Astrocyte of the spinal cord (primary cell): ENCODE measurements at regions not wholly inside any gene's neighbourhood (a gene's known extent, or its start where the extent isn't known, plus 50 kb on each side); places are given as distances from the start of the nearest gene placed in this dataset.

ENCODE experiments used
- DNase-seq: peaks from one replicate; pipeline ENCODE4 v3.0.0; 2011; ENCODE audit warnings: low read depth, low spot score
- H3K4me3 ChIP-seq: 2 replicates; pipeline ENCODE4 v1.5.1; 2011; ENCODE audit warnings: low read depth, mild to moderate bottlenecking, low read length, moderate library complexity
- CTCF ChIP-seq: IDR thresholded peaks from 2 replicates; pipeline ENCODE4 v1.5.1; 2012; ENCODE audit warnings: low read depth, mild to moderate bottlenecking, low read length, inconsistent platforms
- in situ Hi-C: cut with HindIII; loops from 2 replicates; pipeline ENCODE4 v1.10.0; 2017; ENCODE audit warnings: low sequenced_read_pairs

DNA sequence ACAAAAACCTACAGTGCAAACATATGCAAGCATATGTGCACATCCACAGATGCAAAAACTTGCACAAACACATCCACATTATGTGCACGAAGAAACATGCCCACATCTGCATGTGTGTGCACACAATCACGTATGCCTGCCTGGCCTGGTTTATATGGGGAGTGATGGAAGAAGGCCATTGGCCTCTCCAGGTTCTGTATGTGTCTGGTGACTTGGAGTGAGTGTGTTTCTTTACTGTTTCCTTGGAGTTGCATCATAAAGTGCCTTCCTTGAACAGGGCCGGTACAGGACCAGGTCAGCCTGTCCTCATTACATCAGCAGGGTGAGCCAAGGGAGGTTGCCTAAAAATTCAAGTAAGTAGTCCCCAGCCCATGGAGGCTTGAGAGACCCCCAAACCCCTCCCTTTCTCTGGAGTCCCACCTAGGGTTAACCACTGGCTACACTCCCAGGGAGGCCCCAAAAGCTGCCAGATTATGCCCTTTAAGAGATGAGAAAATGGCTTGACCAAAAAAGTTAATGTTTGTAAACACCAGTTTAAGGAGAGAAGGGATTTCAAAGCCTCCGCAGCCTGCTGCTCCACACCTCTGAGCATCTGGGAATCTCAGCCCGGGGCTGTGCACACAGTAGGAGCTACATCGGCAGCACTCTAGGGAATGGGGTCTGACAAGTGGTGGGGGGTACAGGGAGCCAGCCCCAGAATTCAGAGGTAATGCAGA, 140.8 kb downstream of the VEGFA start:
- peak; percentile 66 for DNase-seq
- in situ Hi-C loops = no loop called here
- H3K4me3 ChIP-seq = no peak overlapping the region
- TF ChIP-seq CTCF = no peak

GRCh38 chr6:43910149-43910637, 140.2 kb downstream of the VEGFA start:
- no peak for DNase-seq
- TF ChIP-seq CTCF = no peak
- H3K4me3 ChIP-seq = no peak overlapping the region
- in situ Hi-C loops = no loop called here

GRCh38 chr6:43909474-43910148, 139.6 kb downstream of the VEGFA start:
- no peak for TF ChIP-seq CTCF
- H3K4me3 ChIP-seq = no peak overlapping the region
- no peak for DNase-seq
- in situ Hi-C loops = no loop called here

- in situ Hi-C loops = no loop called here
- H3K4me3 ChIP-seq = no peak overlapping the region
- DNase-seq = no peak
- no peak for TF ChIP-seq CTCF
Observed at GRCh38 chr6:43907789-43908472, 137.9 kb downstream of the VEGFA start.

GRCh38 chr6:43907312-43907711, 137.3 kb downstream of the VEGFA start:
- no peak for TF ChIP-seq CTCF
- DNase-seq = no peak
- in situ Hi-C loops = no loop called here
- H3K4me3 ChIP-seq = no peak overlapping the region

DNA sequence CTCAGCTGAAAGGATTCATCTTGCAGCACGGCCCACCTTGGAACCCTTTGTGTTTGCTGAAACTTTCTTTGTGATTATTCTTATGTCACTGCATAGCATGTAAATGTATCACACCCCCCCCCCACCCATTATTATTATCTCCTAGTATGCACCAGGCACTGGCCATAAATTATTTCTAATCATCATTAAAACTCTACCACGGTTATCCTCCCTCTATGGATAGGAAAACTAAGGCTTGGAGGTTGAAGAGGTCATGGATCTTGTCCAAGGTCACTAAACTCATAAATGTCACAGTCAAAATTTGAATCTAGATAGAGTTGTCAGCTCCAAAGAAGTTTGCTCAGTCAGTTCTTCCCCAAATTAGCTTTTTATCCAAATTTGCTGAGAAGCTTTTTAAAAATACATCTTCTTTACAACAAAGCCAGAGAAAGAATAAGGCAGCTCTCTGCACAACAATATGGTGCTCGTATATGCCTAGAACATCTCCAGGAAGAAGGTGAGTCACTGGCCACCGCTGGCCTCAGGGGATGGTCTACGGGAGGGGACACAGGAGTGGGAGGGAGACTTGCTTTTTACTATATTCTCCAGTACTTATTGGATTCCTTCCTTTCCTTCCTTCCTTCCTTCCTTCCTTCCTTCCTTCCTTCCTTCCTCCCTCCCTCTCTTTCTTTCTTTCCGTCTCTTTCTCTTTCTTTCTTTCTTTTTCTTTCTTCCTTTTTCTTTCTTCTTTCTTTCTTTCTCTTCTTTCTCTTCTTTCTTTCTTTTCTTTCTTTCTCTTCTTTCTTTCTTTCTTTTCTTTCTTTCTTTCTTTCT, 134.5 kb downstream of the VEGFA start:
- in situ Hi-C loops = no loop called here
- DNase-seq = no peak
- no peak overlapping the region for H3K4me3 ChIP-seq
- no peak for TF ChIP-seq CTCF
